ENCODE measurements at regions not wholly inside any gene's neighbourhood (a gene's known extent, or its start where the extent isn't known, plus 50 kb on each side); places are given as distances from the start of the nearest gene placed in this dataset.

DNA sequence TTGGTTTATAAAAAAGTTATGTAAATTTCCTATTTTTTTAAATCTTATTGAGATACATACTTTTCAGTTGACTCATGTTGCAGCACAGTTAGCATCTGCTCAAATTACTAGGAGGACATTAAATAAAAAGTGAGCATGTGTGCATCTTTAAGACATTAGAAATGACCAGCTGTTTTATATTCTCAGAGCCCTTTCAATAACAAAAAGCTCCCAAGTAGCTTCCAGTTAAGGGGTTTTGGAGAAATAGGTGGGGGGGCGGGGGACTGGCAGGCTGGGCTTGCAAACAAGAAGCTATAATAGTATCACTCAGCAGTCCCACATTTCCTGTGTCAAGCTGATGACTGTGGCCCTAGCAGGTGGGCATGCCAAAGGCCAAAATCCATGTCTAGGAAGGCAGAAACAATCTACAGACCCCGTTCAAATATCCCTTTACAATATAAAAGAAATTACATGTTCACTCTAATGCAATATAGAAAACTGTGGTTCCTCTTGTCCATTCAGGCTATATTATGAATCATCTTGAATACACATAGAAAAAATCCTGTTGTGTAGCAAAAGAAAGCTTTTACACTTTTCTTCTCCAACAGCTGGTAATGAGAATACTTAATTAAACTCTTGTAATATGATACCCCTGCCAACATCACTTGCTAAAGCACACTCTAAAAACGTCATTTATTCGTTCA lies 1713.2 kb upstream of the SLC10A2 start:
- no peak overlapping the region for H3K4me3 Mint-ChIP-seq
- peaks cover 0 to 11% (median 0%) of the 10 kb centered on the region in 7 donors for H3K9me3 Mint-ChIP-seq
- H3K36me3 Mint-ChIP-seq, result no peaks in the 10 kb centered on the region
- H3K27me3 Mint-ChIP-seq, result no peaks in the 10 kb centered on the region
- no peak overlapping the region for H3K27ac Mint-ChIP-seq
- no peaks in the 10 kb centered on the region for H3K4me1 Mint-ChIP-seq
- DNase-seq (no peak), ATAC-seq (ENCODE audit: low read depth in 2 of 2) (no peak)

DNA sequence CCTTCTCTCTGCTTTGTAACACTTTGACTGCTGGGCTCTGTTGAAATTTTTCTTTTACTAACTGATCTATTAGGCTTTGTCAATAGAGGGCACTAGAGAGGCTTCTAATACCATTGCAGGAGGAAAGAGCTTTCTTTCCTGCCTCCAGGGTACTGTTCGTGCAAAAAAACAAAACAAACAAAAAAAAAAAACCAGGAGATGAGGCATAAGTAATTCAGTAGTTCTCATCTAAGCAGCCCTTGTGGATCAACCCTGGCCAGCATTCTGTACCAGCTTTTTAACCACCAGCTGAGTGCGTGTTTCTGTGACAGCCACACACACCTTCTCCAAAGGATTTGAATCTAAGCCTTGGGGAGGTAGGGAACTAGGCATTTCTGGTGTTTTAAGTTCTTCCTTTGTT lies 1707.6 kb upstream of the SLC10A2 start:
- Mint-ChIP-seq H3K4me1 (no peaks in the 10 kb centered on the region), H3K36me3 (no peaks in the 10 kb centered on the region), H3K4me3 (no peak overlapping the region), H3K27me3 (no peaks in the 10 kb centered on the region), H3K9me3 (no peaks in the 10 kb centered on the region), H3K27ac (no peak overlapping the region)
- ATAC-seq (ENCODE audit: low read depth in 2 of 2), result no peak
- no peak for DNase-seq

DNA sequence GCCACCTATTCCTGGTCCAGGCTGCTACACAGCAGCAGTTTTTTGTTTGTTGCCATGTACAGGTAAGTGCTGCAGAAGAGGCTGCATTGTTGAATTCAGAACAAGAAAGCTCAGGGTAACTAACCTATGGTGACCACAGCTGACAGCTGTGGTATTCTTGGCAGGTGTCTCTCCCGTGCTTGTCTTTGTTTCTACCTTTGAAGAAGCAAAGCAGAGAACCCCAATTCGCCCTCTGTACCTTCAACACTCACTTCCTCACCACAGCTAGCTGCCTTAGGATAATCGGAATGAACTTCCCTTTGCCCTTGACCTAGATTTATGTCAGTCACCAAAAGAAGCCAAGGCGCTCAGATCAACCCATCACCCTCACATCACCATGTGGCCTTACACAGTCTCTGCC lies 1703.3 kb upstream of the SLC10A2 start:
- no peak overlapping the region for H3K4me3 Mint-ChIP-seq
- H3K27me3 Mint-ChIP-seq, result no peaks in the 10 kb centered on the region
- ATAC-seq (ENCODE audit: low read depth in 2 of 2), result no peak
- H3K9me3 Mint-ChIP-seq, result no peaks in the 10 kb centered on the region
- no peak for DNase-seq
- no peaks in the 10 kb centered on the region for H3K4me1 Mint-ChIP-seq
- no peak overlapping the region for H3K27ac Mint-ChIP-seq
- no peaks in the 10 kb centered on the region for H3K36me3 Mint-ChIP-seq

DNA sequence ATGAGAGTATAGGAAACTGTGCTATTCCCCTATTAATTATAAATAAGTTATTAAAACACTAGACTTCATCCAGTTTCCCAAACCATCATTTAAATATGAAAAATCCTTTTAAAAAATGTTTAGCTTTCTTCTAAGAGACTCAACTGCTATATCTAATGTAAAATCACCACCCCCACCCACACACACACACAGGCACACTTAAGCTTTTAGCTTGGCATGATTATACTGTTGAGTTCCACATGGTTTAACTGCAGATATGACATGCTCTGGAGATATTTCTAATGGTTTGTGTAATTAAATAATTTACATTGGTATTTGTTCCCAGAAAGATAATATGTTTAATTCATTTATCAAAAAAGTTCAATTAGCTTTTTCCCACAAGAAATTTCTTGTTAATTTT lies 1700.1 kb upstream of the SLC10A2 start:
- H3K27ac Mint-ChIP-seq, result no peak overlapping the region
- no peaks in the 10 kb centered on the region for H3K36me3 Mint-ChIP-seq
- DNase-seq (no peak), ATAC-seq (ENCODE audit: low read depth in 2 of 2) (no peak)
- no peaks in the 10 kb centered on the region for H3K27me3 Mint-ChIP-seq
- H3K9me3 Mint-ChIP-seq, result peaks cover 0 to 3% (median 0%) of the 10 kb centered on the region in 7 donors
- H3K4me1 Mint-ChIP-seq, result no peaks in the 10 kb centered on the region
- H3K4me3 Mint-ChIP-seq, result no peak overlapping the region

DNA sequence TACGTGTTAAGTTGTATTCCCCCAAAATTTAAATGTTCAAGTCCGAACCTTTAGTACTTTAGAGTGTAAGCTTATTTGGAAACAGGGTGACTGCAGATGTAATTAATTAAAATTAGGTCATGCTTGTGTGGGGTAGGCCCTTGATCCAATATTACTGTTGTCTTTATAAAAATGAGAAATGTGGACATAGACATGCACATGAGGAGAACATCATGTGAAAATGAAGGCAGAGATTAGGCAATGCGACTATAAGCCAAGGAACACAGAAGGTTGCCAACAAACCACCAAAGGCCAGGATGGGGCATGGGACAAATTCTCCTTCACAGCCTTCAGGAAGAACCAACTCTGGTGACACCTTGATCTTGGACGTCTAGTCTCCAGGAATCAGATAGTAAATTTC lies 1698.4 kb upstream of the SLC10A2 start:
- no peak for DNase-seq

DNA sequence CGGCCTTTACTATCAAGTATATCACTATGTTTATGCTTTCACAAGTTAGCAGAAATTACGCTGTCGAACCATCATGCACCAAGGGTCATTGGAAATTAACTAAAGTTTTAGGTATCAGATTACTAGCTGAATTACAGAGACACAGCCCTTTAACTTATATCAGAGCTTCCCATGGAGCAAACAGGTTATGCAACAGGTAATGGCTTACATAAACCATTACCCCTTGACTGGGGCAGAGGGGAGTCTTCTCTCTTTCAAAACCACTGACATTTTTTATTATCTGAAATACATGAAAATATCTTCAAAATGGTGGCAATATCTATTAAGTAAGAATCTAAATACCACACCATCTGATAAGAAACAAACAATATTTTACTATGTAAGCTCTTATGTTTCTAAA lies 1692.9 kb upstream of the SLC10A2 start:
- no peaks in the 10 kb centered on the region for H3K36me3 Mint-ChIP-seq
- H3K4me1 Mint-ChIP-seq, result no peaks in the 10 kb centered on the region
- ATAC-seq (ENCODE audit: low read depth in 2 of 2), result no peak
- no peaks in the 10 kb centered on the region for H3K27me3 Mint-ChIP-seq
- H3K27ac Mint-ChIP-seq, result no peak overlapping the region
- H3K4me3 Mint-ChIP-seq, result no peak overlapping the region
- peaks cover 0 to 8% (median 2%) of the 10 kb centered on the region in 7 donors for H3K9me3 Mint-ChIP-seq
- no peak for DNase-seq

More for the DNA sequence above, 1698.4 kb upstream of the SLC10A2 start:
- Mint-ChIP-seq H3K9me3 (peaks cover 0 to 5% (median 0%) of the 10 kb centered on the region in 7 donors), H3K27ac (no peak overlapping the region), H3K4me3 (no peak overlapping the region), H3K36me3 (no peaks in the 10 kb centered on the region), H3K27me3 (no peaks in the 10 kb centered on the region), H3K4me1 (no peaks in the 10 kb centered on the region)
- ATAC-seq (ENCODE audit: low read depth in 2 of 2), result no peak

DNA sequence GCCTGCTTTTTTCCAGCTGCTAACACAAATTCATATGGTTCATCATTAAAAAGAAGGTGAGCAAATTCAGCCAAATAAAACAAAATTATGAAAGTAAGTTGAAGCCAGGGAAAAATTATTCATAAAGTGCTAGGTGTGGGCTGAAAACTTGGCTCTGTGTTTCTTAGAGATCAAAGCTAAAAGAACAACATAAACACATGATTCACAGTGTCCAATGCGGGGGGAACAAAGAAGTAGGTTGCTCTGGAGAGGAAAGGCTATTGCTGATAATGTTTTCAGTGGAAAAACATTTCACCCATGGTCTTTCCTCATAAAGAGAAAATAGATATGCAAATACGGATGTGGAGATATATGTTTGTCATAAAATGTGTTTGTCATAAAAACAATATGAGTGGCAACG lies 1691.5 kb upstream of the SLC10A2 start:
- no peak overlapping the region for H3K27ac Mint-ChIP-seq
- no peaks in the 10 kb centered on the region for H3K4me1 Mint-ChIP-seq
- no peaks in the 10 kb centered on the region for H3K36me3 Mint-ChIP-seq
- ATAC-seq (ENCODE audit: low read depth in 2 of 2) (no peak), DNase-seq (no peak)
- peaks cover 0 to 8% (median 2%) of the 10 kb centered on the region in 7 donors for H3K9me3 Mint-ChIP-seq
- H3K4me3 Mint-ChIP-seq, result no peak overlapping the region
- H3K27me3 Mint-ChIP-seq, result no peaks in the 10 kb centered on the region

DNA sequence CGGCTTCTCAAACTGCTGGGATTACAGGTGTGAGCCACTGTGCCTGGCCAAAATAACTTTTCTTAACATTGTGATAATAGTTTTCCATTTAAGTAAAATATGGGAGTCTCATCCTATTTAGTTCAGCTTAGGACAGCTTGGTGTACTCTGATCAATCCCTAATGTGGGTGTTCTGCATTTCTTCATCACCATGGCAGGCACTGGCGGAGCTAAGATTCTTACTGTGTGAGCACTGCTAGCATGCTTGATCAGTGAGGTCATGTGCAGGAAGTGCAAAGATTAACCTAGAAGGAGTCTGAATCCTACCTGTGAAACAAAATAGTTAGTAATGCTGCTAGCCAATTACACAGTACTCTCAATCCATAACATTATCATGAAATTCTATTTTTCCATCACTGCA lies 1684.2 kb upstream of the SLC10A2 start:
- H3K9me3 Mint-ChIP-seq, result peaks cover 0 to 4% (median 0%) of the 10 kb centered on the region in 7 donors
- H3K27ac Mint-ChIP-seq, result no peak overlapping the region
- DNase-seq, result no peak
- H3K4me1 Mint-ChIP-seq, result no peaks in the 10 kb centered on the region
- H3K36me3 Mint-ChIP-seq, result no peaks in the 10 kb centered on the region
- ATAC-seq (ENCODE audit: low read depth in 2 of 2), result no peak
- H3K4me3 Mint-ChIP-seq, result no peak overlapping the region
- no peaks in the 10 kb centered on the region for H3K27me3 Mint-ChIP-seq

DNA sequence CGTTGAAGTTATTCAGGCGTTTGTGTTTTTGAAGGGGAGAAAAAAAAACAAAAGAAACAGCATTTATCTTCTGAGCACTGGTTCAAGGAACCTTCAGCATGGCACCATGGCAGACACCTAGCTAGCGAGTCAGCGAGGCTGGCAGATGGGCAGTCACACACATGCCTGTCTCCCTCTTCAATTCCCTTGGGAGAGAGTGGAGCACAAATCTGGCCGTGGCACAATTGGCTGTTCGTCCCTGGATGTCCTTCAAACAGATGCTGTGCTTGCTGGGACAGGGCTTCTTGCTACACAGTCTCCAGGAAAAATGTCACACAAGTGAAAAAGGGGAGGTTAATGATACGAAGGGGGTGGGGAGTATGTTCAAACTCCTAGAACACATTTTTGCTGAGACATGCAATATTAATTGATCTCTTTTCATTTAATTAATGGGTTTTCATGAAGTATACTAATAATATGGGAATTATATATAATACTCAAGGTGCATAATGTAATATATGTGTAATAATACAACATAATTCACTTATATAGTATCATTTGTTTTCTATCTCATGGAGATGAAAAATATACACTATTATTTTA lies 1674.5 kb upstream of the SLC10A2 start:
- H3K27ac Mint-ChIP-seq, result no peak overlapping the region
- DNase-seq (no peak), ATAC-seq (ENCODE audit: low read depth in 2 of 2) (no peak)
- H3K36me3 Mint-ChIP-seq, result no peaks in the 10 kb centered on the region
- no peaks in the 10 kb centered on the region for H3K4me1 Mint-ChIP-seq
- H3K4me3 Mint-ChIP-seq, result no peak overlapping the region
- no peaks in the 10 kb centered on the region for H3K27me3 Mint-ChIP-seq
- H3K9me3 Mint-ChIP-seq, result peaks cover 0 to 2% (median 0%) of the 10 kb centered on the region in 7 donors

DNA sequence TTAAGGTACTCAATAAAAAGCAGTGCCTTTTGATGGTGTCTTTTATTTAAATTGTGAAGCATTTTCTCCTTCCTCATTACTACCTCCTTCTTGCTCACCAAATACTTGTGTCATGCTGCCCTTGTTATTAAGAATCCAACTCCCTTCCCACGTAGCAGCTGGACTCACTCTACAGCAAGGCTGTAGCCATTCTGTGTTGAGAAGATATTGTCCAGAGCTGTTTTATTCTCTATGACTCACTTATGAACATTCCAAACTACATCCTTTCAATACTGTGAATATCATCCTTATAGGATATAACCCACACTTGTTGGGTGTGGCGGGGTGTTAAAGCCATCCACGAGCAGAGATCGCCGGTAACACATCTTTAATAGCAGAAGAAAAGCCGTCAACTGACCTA lies 1671.5 kb upstream of the SLC10A2 start:
- H3K4me1 Mint-ChIP-seq, result no peaks in the 10 kb centered on the region

DNA sequence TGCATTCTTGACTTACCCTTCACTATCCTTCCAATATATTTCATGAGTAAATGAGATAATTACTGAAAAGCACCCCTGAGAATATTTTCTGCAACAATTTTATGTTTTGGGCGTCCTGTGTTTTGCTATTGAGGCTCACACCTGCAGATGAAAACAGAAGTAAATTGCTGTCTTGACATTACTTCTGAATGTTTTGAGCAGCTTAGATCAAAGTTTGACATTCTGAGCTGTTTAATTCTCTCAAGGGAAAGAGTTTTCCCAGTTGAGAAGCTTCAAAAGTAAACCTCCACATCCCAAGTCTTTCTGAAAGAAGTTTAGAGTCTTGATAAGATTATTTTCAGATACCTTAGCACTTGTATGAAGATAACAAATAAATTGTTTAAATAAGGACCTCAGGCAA lies 1667.2 kb upstream of the SLC10A2 start:
- Mint-ChIP-seq H3K9me3 (peaks cover 0 to 4% (median 0%) of the 10 kb centered on the region in 7 donors), H3K27me3 (no peaks in the 10 kb centered on the region), H3K27ac (no peak overlapping the region), H3K36me3 (no peaks in the 10 kb centered on the region), H3K4me1 (no peaks in the 10 kb centered on the region), H3K4me3 (no peak overlapping the region)
- DNase-seq (no peak), ATAC-seq (ENCODE audit: low read depth in 2 of 2) (no peak)

More for the DNA sequence above, 1671.5 kb upstream of the SLC10A2 start:
- peaks cover 0 to 2% (median 0%) of the 10 kb centered on the region in 7 donors for H3K9me3 Mint-ChIP-seq
- no peaks in the 10 kb centered on the region for H3K27me3 Mint-ChIP-seq
- DNase-seq, result no peak
- no peak overlapping the region for H3K4me3 Mint-ChIP-seq
- H3K36me3 Mint-ChIP-seq, result no peaks in the 10 kb centered on the region
- ATAC-seq (ENCODE audit: low read depth in 2 of 2), result no peak
- H3K27ac Mint-ChIP-seq, result no peak overlapping the region

DNA sequence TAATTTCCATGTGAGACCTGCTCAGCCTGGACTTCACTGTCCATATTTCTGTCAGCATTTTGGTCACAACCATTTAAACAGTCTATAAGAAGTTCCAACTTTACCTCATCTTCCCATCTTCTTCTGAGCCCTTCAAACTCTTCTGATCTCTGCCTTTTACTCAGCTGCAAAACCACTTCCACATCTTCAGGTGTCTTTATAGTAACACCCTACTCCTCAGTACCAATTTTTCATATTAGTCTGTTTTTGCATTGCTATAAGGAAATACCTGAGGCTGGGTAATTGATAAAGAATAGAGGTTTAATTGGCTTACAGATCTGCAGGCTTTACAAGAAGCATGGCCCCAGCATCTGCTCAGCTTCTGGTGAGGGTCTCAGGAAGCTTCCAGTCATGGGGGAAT lies 1648.9 kb upstream of the SLC10A2 start:
- H3K27me3 Mint-ChIP-seq, result no peaks in the 10 kb centered on the region
- peaks cover 0 to 10% (median 5%) of the 10 kb centered on the region in 7 donors for H3K9me3 Mint-ChIP-seq
- no peak for DNase-seq
- H3K4me3 Mint-ChIP-seq, result no peak overlapping the region
- H3K36me3 Mint-ChIP-seq, result no peaks in the 10 kb centered on the region
- H3K4me1 Mint-ChIP-seq, result no peaks in the 10 kb centered on the region
- no peak overlapping the region for H3K27ac Mint-ChIP-seq
- ATAC-seq (ENCODE audit: low read depth in 2 of 2), result no peak

DNA sequence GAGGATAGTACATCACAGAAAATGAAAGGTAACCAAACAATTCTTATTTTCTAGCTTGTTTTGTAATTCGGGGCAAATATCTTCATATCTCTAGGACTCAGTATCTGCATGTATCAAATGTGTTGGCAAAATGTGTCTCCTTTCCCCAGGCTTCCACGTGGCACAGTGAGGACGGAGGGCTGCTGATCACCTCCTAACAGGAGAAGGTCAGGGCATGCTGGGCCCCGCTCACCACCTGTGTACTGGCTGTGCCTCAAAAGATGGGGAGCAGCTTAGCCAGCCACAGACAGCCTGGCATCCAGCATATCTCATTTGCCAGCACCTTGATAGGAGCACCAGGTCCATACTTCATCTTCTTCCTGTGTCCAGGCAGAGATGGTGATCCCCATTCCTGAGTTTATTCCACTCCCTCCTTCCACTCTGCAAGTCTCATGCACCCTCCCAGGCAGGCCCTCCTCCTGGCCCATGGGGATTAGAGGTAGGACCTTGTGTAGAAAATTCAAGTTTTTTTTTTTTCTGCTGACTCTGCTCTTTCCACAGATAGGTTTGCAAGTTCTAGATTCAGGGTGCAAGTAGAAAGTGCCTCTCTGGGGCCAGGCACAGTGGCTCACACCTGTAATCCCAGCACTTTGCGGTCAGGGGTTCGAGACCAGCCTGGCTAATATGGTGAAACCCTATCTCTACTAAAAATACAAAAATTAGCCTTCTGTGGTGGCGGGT lies 1639.0 kb upstream of the SLC10A2 start:
- no peak for ATAC-seq (ENCODE audit: low read depth in 2 of 2)
- no peak overlapping the region for H3K27ac Mint-ChIP-seq

DNA sequence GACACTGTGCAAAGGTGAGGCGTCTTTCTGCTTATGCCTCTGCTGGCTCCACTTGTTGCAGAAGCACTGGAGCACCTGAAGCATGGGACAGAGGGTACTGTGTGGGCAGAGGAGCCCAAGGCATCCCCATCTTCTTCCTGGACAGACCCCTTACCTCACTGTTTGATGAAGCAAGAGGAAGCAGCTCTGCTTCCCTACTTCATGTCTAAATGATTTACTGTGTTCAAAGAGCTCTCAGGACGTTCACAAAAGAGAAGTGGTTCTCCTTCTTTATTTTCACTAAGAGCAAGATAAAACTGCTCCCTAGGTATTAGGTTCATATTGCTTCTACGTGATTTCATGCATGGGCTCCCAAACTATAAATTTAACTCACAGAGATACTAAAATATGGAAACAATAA lies 1635.4 kb upstream of the SLC10A2 start:
- H3K4me3 Mint-ChIP-seq, result no peak overlapping the region
- H3K9me3 Mint-ChIP-seq, result peaks cover 0 to 6% (median 3%) of the 10 kb centered on the region in 7 donors
- no peak for DNase-seq
- H3K27me3 Mint-ChIP-seq, result no peaks in the 10 kb centered on the region
- H3K4me1 Mint-ChIP-seq, result no peaks in the 10 kb centered on the region
- no peaks in the 10 kb centered on the region for H3K36me3 Mint-ChIP-seq
- no peak overlapping the region for H3K27ac Mint-ChIP-seq
- no peak for ATAC-seq (ENCODE audit: low read depth in 2 of 2)

More for the DNA sequence above, 1639.0 kb upstream of the SLC10A2 start:
- Mint-ChIP-seq H3K4me1 (no peaks in the 10 kb centered on the region), H3K36me3 (no peaks in the 10 kb centered on the region), H3K4me3 (no peak overlapping the region), H3K27me3 (no peaks in the 10 kb centered on the region), H3K9me3 (peaks cover 0 to 6% (median 0%) of the 10 kb centered on the region in 7 donors)
- DNase-seq, result no peak

Data from naive B cell (primary cell).